T follicular helper cell (primary cell): ENCODE measurements at regions not wholly inside any gene's neighbourhood (a gene's known extent, or its start where the extent isn't known, plus 50 kb on each side); places are given as distances from the start of the nearest gene placed in this dataset.
"Not testable (repeated sequence)": the region's sequence is repeated elsewhere in the genome, so short reads cannot be mapped to it uniquely, and the experiment has no call there.

ENCODE experiments used
- DNase-seq: peaks from one replicate; pipeline ENCODE4 v3.0.0-alpha.2; 2020; ENCODE audit warnings: low read depth

DNA sequence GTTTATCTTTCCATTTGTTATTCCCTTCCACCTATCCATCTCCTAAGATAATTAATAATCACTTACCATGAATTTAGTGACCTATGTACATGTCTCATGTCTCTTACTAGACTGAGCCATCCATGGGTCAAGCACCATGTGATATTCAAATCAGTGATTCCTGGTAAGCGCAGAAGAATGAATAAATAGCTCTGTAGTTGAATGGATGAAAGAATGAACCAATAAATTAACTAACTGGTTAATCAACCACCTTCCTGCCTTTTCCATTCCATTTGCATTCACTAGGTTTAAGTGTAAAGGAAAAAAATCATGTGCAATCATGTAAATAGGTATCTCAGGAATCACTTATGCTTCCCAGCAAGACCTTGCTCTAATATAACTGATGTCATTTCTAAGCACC lies 779.5 kb downstream of the NTRK3 start:
- no peak for DNase-seq

DNA sequence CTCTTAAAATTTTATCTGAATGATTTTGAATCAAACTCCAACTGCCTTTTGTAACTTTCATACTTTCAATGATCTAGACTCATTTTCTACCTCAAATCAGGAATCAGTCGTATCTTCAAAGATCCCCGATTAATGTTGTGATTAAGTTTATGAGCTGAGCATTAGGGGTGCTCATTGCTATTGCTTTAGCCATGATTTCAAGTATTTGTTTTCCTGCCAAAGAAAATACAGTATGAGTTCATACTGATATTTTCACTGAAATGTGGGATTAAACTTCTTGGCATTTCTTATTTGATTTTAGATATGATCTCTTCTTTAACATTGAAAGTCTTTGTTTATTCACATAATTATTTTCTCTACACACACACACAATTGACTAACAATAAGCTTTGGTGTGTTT lies 785.6 kb downstream of the NTRK3 start:
- no peak for DNase-seq

DNA sequence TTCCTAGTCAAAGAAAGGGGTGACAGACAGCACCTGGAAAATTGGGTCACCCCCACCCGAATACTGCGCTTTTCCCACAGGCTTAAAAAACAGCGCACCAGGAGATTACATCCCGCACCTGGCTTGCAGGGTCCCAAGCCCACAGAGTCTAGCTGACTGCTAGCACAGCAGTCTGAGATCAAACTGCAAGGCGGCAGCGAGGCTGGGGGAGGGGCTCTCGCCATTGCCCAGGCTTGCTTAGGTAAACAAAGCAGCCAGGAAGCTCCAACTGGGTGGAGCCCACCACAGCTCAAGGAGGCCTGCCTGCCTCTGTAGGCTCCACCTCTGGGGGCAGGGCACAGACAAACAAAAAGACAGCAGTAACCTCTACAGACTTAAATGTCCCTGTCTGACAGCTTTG lies 792.6 kb downstream of the NTRK3 start:
- not testable (repeated sequence) for DNase-seq

DNA sequence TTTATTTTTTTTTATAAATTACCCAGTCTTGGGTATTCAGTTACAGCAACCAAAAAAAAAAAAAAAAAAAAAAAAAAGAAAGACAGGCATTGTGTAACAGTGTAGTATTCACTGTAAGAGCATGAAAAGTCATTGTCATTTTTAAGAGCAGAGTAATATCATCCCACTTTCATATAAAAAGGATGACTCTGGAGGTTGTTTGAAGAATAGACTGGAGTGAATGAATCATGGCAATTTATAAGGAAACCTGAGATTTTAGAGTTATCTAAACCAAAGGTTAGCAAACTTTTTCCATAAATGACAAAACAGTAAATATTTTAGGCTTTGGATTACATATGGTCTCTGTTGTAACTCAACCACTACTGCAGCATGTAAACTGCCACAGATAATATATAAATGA lies 794.9 kb downstream of the NTRK3 start:
- DNase-seq = no peak

DNA sequence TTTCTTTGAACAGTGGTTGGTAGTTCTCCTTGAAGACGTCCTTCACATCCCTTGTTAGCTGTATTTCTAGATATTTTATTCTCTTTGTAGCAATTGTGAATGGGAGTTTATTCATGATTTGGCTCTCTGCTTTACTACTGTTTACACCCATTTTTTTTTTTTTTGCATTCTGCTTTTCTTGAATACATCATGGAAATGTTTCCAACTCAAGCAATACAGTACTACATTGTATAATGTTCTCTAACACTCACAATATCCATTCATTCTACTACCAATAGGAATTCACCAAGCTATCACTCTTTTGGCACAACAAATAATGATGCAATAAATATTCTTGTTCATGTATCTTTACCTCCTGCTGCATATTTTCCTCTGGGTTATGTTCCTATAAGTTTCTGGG lies 801.7 kb downstream of the NTRK3 start:
- no peak for DNase-seq

DNA sequence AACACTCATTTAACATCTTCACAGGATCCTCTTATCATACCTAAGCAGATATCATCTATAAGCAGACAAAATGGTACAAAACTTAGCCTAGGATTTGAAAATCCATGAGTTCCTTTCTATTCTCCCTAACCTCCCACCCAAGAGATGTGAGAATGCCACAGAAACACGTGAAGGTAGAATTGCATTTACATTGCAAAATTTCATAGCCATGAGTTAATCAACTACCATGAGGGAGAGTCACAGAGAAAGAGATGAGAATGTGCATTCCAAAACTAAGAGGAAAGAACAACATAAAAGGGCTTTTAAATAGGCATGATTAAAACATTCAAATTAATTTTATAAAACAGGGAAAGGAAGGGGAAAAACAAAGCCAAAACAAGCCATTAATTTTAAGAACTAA lies 806.2 kb downstream of the NTRK3 start:
- no peak for DNase-seq

DNA sequence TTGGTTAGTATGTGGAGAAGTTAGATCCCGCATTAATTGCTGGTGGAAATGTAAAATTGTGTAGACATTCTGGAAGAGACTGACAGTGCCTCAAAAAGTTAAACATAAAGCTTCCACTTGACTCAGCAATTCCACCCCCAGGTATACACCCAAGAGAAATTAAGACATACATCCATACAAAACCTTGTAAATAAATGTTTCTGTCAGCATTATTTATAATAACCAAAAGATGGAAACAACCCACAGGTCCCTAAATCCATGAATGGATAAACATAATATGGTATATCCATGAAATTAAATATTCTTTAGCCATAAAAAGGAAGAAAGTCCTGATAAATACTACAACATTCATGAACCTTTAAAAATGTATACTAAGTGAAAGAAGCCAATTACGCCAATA lies 817.4 kb downstream of the NTRK3 start:
- no peak for DNase-seq

DNA sequence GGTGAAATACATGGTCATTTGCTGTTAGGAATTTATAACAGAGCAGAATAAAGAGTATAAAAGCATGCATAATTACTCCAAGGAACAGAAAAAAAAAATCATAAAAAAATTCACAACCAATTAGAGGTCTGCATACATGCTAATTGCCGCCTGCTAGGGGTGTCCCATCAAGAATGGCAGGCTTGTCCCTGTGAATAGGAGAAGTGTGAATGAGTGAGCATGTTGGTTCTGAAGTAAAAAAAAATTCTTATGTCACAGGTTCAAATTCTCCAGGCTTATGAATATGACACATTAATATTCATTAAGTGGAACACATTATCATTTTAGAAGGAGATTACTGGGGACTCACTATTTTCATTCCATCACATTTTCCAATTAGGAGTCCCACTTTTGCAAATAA lies 822.7 kb downstream of the NTRK3 start:
- no peak for DNase-seq

DNA sequence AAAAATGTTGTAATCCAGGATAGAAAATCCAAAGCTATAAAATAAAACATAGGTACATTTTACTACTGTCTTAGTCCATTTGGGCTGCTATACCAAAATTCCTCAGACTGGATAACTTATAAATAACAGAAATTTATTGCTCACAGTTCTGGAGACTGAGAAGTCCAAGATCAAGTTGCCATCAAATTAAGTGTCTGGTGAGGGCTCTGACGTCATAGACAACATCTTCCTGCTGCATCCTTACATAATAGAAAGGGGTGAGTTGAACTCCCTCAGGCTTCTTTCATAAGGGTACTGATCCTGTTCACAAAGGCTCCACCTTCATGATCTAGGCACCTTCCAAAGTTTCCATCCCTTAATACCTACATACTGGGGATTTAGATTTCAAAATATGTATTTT lies 826.8 kb downstream of the NTRK3 start:
- no peak for DNase-seq

DNA sequence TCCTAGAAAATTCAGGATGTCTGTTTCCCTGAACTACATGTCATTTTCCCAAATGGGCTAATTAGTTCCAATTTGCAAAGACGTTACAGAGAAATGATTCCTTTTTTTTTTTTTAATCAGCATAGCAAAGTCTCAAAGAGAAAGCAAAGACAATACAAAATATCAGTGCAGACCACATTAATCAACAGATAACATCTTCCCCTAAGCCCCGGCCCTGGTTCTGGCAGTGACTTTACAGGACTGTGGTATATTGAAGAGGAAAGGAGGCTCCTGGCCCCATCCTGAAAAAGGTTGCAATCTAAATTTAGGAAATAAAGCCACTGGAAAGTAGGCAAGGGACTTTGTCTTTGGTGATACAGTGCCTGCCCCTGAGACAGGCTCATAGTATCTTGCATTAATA lies 836.5 kb downstream of the NTRK3 start:
- no peak for DNase-seq

DNA sequence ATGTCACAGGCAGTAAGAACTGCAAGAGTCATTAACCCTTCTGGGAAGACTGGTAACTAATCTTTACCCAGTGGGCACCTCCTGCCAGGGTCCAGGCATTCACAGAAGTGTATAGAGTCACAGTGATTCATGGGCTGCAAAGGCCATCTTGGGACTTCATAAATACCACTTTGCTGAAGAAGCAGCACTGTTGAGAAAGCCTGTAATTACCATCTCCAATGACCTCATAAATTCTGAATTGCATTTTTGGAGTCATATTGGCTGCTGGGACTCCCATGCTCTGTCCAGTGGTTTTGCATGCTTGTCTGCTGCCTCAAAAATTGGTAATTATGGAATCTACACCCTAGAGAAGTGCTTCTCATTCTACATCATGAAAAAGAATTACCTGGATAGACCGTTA lies 837.2 kb downstream of the NTRK3 start:
- no peak for DNase-seq

DNA sequence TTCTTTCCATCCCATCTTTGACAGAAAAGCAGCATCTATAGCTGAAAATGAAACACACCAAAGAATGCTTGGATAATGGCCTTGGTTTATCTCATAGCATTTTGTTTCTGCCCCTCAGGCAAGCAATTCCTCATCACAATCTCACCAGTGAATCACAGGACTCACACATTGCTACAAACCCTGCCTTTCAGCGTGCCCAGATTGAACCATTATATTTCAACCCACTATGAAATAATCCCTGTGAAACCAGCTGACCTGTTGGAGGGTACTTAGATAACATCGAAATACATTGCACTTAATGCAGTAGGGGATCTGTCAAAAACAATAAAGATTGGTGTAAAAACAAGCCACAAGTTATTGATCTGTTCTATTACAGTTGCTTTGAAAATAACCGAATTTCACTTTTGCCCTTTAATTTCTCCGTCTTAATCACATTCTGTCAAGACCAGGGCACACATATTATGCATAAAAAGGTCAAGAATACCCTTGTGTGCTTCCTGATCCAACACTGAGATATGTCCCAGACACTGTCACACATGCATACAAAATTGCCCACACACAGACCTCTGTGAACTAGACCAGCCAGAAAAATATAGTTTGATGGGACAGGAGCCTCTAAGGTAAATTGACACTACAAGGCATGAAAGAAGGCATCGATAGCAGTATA lies 839.8 kb downstream of the NTRK3 start:
- DNase-seq = no peak

DNA sequence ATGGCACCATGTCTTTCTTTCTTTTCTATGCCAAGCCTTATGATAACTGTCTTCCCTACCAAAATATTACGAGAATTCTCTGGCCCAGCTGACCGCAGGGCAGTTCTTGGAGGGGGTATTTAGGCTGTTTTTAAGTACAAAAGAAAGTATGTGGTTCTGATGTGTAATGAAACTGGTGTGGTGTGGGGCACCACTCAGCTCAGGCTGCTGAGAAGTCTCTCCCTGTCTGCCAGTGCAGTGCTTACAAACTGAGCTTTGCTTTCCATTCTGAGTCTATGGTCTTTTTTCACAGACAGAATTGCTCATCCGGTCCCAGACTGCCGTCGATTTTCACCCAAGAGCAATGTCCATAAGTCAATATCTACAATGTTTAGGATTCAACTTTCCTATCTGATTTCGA lies 847.6 kb downstream of the NTRK3 start:
- no peak for DNase-seq

DNA sequence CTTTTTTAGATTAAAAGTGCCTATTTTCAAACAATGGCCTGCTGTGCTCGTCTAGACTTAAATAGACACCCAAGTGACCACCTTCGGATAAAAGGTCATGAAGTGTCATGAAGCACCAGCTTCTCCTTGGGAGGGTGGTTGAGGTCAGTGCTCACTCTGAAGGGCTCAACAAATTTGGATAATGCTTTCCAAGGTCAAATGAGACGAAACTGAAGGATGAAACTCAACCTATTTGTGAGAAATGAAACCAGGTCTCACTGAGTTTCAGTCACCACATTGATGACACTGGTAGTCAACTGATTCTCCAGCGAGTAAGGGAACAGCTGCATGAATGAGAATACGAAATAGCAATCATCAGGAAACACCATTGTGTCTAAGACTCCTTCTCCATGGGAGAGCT lies 852.6 kb downstream of the NTRK3 start:
- DNase-seq = no peak

DNA sequence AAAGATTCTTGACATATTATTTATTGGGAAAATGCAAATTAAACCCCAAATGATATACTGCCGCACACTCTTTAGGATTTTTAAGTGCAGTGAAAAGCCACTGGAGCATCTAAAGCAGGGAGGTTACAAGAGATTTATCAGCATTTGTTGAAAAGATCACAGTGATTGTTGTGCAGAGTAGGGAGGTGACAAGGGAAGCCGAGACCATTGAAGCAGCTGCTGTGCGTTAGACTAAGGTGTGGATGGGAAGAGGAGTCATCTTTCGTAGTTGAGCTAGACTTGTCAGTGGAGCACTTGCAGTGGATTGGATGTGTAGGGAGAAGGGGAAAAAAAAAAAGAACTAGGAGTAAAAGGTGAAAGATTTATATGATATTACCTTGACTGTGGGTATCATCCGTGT lies 854.6 kb downstream of the NTRK3 start:
- DNase-seq = no peak

DNA sequence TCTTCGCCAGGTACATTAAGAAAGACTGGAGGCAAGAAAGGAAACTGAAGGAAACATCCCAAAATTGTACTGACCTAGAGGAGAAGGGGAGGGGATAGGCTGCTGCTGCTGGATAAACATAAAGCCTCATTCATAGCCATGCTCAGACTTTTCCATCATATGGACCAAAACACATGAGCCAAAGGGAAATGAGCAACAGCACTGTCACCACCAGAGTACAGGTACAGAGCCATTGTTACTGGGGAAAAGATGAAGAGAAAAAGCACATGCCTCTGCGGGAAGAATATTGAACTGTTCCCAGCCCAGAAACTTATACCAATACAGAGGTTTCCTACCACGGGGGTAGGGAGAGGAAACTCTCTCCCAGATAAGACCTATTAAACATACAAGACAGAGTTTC lies 861.9 kb downstream of the NTRK3 start:
- no peak for DNase-seq

DNA sequence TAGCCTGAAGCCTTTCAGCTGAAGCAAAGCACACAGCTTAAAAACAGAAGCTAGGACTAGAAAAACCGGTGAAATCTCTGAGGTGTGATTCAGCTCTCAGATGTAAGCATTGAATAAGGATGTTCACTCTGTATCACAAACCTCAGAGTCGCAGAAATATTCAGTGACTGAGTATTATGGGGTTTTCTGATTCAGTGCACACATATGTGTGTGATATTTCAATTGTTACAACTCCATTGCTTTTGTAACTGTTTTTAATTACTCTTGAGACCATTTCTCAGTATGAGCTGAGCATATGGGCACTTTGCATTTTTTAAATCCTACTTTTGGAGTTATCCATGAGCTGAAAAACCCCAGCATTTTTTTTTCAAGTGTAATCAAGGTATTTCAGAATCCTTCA lies 868.8 kb downstream of the NTRK3 start:
- DNase-seq = no peak

DNA sequence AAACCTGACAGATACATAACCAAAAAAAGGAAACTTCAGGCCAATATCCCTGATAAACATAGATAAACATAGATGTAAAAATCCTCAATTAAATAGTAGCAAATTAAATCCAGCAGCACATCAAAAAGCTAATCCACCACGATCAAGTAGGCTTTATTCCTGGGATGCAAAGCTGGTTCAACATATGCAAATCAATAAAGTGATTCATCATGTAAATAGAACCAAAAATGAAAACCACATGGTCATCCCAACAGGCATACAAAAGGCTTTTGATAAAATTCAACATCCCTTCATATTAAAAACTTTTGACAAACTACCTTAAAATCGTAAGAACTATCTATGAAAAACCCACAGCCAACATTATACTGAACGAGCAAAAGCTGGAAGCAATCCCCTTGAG lies 882.2 kb downstream of the NTRK3 start:
- DNase-seq = no peak

DNA sequence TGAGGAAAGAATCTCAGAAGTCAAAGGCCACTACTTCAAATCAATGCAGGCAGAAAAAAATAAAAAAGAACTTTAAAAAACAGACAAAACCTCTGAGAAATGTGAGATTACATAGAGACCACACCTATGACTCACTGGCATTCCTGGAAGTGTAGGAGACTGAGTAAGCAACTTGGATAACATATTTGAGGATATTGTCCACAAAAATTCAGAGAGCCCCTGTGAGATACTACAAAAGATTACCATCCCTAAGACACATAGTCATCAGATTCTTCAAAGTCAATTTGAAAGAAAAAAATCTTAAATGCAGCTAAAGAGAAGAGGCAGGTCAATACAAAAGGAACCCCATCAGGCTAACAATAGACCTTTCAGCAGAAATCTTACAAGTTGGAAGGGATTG lies 887.3 kb downstream of the NTRK3 start:
- DNase-seq = no peak

DNA sequence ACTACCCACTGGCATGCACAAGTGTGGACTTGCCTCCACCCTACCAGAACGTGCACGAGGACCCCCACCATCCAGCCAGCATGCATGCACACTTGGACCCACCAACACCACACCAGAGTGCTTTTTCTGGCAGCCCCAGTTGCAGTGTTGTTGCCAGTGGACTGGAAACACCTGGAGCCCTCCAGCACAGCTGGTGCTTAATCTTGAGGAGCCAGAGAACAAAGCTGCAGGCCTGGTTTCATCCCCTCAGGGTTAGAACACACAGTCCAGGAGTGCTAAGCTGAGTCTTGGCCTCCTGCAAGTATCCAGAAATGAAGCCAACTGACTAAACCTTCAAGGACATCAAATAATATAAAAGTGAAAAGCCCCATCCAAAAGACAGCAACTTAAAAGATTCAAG lies 888.0 kb downstream of the NTRK3 start:
- DNase-seq = no peak

DNA sequence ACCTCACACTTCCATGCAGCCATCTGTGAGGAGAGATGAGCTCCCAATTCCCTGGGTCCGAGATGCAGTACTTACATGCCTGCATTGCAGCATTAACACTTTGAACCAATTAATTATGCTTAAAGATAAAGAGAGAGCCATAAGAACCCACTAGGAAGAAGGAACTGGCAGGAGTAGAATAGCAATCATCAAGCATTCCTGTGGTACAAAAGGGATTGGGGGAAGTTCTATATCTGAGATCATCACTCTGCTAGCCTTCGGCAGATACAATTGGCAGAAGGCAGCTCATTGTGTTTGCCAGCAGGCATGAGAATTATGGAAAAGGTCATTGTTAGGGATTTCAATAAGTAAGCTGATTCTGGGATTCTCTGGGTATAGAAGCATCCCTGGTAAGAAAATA lies 891.4 kb downstream of the NTRK3 start:
- DNase-seq = no peak

DNA sequence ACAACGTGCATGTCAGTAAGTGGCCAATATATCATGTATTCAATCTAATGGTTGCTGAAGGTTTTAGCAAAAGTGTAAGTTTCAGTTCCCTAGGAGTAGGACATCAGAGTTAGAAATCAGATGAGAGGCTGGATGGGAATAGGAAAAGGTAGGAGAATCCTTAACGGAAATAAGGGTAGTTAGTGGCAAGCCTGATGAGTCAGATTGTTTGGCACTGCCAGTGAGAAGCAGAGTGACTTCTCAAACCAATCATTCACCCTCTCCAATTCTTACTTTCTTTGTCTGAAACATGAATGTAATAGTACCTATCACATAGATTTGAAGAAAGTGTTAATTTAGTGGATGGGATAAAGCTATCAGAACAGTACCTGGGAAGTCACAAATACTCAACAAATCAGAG lies 894.0 kb downstream of the NTRK3 start:
- DNase-seq = no peak

DNA sequence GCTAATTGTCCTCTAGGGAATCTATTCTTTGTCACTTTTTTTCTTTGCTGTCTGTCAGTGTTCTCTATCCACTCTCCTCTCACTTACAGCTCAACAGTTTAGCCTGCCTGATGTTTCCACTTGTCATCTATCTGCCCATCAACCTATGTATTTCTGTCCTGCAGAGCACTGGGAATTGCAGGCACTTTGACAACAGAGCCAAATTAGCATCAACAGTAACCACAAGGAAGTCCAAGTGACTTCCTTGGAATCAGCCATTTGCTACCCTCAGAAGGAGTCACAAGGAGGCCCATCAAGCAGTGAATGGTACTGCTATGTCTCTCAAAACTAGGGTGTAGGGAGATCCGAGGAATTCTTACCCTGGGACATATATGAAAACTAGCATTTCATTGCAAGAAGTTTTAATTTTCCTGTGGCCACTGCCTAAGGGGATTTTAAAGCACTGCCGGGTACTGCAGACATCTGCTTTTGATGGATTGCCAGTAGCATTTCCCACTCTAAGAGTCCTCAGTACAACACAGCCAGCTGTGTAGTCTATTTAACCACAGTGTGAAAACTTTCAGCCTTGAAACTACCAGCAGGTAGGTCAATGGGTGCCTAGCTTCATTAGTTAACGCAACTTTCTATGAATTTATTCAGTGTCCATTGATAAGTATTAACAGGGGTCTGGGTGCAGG lies 898.8 kb downstream of the NTRK3 start:
- no peak for DNase-seq

DNA sequence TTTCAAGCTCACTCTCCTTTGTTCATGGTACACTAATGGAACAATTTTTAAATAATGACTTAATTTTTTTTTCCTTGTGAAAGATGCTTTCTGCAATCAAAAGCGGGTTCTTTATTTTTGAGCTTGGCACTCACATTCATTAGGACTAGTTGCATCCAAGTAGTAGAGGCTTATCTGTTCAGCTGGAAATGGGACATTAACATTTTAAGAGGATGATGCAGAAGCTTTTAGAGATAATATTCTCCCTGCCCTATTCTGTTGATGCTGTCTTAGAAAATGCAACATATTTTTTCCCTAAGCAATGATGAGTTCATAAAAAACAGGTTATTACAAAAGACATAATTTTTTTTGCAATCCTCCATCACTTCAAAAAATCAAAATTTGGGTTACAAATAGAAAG lies 900.6 kb downstream of the NTRK3 start:
- no peak for DNase-seq
